Osteocyte (in vitro differentiated cells): ENCODE measurements at regions not wholly inside any gene's neighbourhood (a gene's known extent, or its start where the extent isn't known, plus 50 kb on each side); places are given as distances from the start of the nearest gene placed in this dataset.

ENCODE experiments used
- DNase-seq: peaks from one replicate; pipeline ENCODE4 v3.0.0; 2021; ENCODE audit warnings: mixed read lengths; ENCODE audit not compliant: unreplicated experiment; ENCODE audit errors: extremely low spot score
- H3K27ac Mint-ChIP-seq: one replicate; pipeline ENCODE4 v1.8.0; 2021; ENCODE audit warnings: mild to moderate bottlenecking, mixed read lengths; ENCODE audit not compliant: unreplicated experiment
- H3K27me3 Mint-ChIP-seq: one replicate; pipeline ENCODE4 v1.8.0; 2021; ENCODE audit warnings: mixed read lengths; ENCODE audit not compliant: unreplicated experiment
- H3K36me3 Mint-ChIP-seq: one replicate; pipeline ENCODE4 v1.8.0; 2021; ENCODE audit warnings: mixed read lengths; ENCODE audit not compliant: unreplicated experiment
- H3K4me1 Mint-ChIP-seq: one replicate; pipeline ENCODE4 v1.8.0; 2021; ENCODE audit warnings: mixed read lengths; ENCODE audit not compliant: unreplicated experiment
- H3K4me3 Mint-ChIP-seq: one replicate; pipeline ENCODE4 v1.8.0; 2021; ENCODE audit warnings: mild to moderate bottlenecking, moderate library complexity, mixed read lengths; ENCODE audit not compliant: unreplicated experiment
- H3K9me3 Mint-ChIP-seq: one replicate; pipeline ENCODE4 v1.8.0; 2021; ENCODE audit warnings: mixed read lengths; ENCODE audit not compliant: unreplicated experiment
- TF ChIP-seq, protein P1 (sequence below): fragments of 200-600 bp; sonication (generic); IDR thresholded peaks from 2 replicates; pipeline ENCODE4 v1.5.0; 2021; ENCODE audit warnings: antibody characterized with exemption, mild to moderate bottlenecking, moderate library complexity

DNA sequence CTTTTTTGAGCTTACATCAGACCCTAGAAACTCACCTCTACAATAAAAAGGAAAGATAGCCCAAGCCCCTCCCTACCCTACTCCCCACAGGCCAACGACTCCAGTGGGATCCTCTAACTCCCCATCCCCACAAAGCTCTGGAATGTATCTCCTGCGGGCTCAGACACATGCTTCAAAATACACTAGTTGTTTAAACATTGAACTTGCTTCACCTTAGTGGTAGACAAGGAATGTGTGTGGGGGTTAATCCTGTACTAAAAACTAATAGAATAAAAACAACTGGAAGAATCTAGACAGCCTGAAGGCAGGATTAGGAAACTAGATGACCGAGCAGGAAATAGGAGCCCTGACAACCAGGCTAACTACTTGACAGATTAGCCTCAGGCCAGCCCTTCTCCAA lies 211.5 kb downstream of the SUCLG1 start:
- Mint-ChIP-seq H3K36me3 (no peaks in the 10 kb centered on the region), H3K27me3 (no peaks in the 10 kb centered on the region), H3K9me3 (no peaks in the 10 kb centered on the region), H3K4me1 (no peaks in the 10 kb centered on the region), H3K27ac (no peak overlapping the region), H3K4me3 (no peak overlapping the region)
- DNase-seq = no peak
- TF ChIP-seq, protein P1, sequence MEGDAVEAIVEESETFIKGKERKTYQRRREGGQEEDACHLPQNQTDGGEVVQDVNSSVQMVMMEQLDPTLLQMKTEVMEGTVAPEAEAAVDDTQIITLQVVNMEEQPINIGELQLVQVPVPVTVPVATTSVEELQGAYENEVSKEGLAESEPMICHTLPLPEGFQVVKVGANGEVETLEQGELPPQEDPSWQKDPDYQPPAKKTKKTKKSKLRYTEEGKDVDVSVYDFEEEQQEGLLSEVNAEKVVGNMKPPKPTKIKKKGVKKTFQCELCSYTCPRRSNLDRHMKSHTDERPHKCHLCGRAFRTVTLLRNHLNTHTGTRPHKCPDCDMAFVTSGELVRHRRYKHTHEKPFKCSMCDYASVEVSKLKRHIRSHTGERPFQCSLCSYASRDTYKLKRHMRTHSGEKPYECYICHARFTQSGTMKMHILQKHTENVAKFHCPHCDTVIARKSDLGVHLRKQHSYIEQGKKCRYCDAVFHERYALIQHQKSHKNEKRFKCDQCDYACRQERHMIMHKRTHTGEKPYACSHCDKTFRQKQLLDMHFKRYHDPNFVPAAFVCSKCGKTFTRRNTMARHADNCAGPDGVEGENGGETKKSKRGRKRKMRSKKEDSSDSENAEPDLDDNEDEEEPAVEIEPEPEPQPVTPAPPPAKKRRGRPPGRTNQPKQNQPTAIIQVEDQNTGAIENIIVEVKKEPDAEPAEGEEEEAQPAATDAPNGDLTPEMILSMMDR = no peak

DNA sequence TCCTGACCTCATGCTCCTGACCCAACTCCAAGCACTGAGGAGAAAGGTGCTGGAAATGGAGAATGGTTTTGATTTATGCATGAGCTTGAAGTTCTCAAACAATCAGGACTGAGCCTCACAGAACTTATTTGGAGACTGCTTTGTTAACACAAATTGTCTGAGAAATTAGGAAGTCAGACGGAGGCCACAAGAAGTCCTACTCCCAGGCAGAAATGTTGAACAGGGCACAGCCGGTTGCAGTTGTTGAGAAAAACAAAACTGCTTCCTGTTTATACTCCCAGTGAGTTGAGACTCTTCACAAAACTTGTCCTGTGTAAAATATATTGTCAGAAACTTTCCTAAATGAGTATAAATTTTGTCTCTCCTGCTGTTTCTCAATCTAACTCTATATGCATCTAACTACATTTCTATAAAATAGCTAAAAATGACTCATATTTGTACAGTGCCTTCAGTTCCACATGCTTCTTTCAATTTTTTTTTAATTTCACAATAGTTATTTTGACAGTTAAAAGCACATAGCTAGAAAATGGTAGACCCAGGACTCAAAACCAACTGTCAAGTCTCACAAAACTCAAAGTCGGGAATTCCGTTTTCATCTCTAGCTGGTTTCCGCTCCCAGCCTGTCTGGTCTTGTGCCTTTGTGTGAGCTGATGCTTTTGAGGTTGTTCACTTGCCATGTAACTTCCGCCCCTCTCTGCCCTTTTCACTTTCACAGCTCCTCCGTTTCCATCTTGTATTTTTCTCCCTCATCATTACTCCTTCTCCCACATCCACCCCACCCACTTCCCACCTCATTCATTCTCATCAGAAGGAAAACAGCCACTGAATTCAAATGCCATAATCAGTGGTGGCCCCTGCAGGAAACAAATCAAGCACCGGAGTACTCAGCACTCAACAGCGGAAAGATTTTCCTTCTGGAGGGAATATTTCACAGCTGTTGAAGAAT lies 215.0 kb downstream of the SUCLG1 start:
- H3K36me3 Mint-ChIP-seq = no peaks in the 10 kb centered on the region
- no peak for DNase-seq
- no peaks in the 10 kb centered on the region for H3K9me3 Mint-ChIP-seq
- H3K27ac Mint-ChIP-seq = no peak overlapping the region
- no peaks in the 10 kb centered on the region for H3K4me1 Mint-ChIP-seq
- H3K4me3 Mint-ChIP-seq = no peak overlapping the region
- TF ChIP-seq, protein P1 = no peak
- no peaks in the 10 kb centered on the region for H3K27me3 Mint-ChIP-seq

DNA sequence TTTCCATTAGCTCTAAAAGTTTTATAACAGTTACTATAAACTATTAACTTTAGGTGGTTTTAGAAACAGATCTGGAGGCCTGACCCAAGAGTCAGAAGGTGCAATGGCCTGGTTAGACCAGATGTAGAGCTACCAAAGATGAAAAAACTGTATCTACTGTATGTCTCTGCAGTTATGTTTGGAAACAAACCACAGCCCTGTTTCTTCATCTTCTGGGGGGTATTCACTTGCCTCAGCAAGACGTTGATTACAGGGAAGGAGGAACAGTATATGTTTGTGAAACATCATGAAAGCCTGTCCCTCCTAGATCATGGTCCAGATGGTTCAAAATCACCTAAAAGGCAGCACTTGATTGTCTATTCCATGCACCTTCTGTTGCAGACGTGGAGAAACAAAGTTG lies 220.2 kb downstream of the SUCLG1 start:
- Mint-ChIP-seq H3K27ac (no peak overlapping the region), H3K36me3 (no peaks in the 10 kb centered on the region)
- DNase-seq = no peak

DNA sequence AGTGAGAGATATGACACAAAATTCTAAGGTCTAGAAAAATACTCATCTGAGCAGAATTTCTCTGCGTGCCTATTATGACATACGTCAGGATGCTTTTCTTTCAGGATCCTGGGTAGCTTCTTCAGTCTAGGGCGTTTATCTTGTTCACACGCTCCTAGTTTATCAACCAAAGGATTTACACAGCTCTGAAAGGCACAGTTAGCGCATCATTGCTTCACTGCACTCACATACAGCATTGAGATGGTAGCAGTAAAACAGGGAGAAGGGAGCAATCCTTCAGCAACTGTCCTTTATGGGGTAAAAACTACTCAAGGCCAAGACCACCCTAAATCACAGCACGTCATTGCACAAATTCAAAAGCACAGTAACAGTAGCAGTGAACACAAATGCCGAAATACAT lies 222.8 kb downstream of the SUCLG1 start:
- TF ChIP-seq, protein P1 = no peak
- Mint-ChIP-seq H3K9me3 (no peaks in the 10 kb centered on the region), H3K27me3 (no peaks in the 10 kb centered on the region), H3K27ac (no peak overlapping the region), H3K36me3 (no peaks in the 10 kb centered on the region), H3K4me1 (no peaks in the 10 kb centered on the region), H3K4me3 (no peak overlapping the region)
- DNase-seq = no peak

More for the DNA sequence above, 220.2 kb downstream of the SUCLG1 start:
- H3K4me3 Mint-ChIP-seq = no peak overlapping the region
- TF ChIP-seq, protein P1 = no peak
- no peaks in the 10 kb centered on the region for H3K27me3 Mint-ChIP-seq
- no peaks in the 10 kb centered on the region for H3K4me1 Mint-ChIP-seq
- H3K9me3 Mint-ChIP-seq = no peaks in the 10 kb centered on the region

DNA sequence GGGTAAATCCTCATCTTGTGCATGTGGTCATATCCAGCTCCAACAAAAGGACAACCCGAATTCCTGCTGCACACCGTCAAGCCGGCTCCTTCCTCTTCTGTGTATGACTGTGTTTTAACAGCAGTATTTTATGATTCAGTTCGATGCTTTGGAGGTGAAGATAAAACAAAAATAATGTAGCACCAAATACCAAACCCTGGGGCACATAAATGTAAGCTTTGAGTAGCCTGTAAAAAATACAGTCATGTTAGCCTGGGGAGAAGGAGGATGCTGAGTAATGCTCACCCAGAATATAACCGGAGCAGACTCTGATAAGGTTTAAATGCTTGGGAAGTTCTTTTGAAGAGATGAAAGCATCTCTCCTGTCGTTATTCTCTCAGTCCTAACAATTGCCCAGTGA lies 225.0 kb downstream of the SUCLG1 start:
- TF ChIP-seq, protein P1 = no peak
- no peaks in the 10 kb centered on the region for H3K4me1 Mint-ChIP-seq
- H3K36me3 Mint-ChIP-seq = no peaks in the 10 kb centered on the region
- no peaks in the 10 kb centered on the region for H3K9me3 Mint-ChIP-seq
- DNase-seq = no peak
- no peak overlapping the region for H3K27ac Mint-ChIP-seq
- H3K27me3 Mint-ChIP-seq = no peaks in the 10 kb centered on the region
- no peak overlapping the region for H3K4me3 Mint-ChIP-seq
